Endothelial cell of umbilical vein (primary cell): ENCODE measurements at regions not wholly inside any gene's neighbourhood (a gene's known extent, or its start where the extent isn't known, plus 50 kb on each side); places are given as distances from the start of the nearest gene placed in this dataset.

ENCODE experiments used
- BruUV-seq: library from RNA; stranded (reverse); fragments of 400-500 nt; replicated peaks from 2 replicates; lab custom pipeline; 2021; lab: Mats Ljungman, UMichigan
- CTCF ChIA-PET: fragments of 300-600, 350-600 bp; sonication (Branson Sonifier 250); formaldehyde crosslinking; loops from one replicate; lab custom pipeline; 2021; ENCODE audit warnings: antibody characterized with exemption, inconsistent platforms; lab: Charles Lee
- POLR2A ChIA-PET: fragments of 300-600, 350-600 bp; sonication (Branson Sonifier 250); formaldehyde crosslinking; loops from one replicate; lab custom pipeline; 2021; ENCODE audit warnings: antibody characterized with exemption, inconsistent platforms; lab: Charles Lee
- DNase-seq: peaks from one replicate; pipeline ENCODE4 v3.0.0-alpha.2; 2011; ENCODE audit warnings: low read depth, low spot score
- FAIRE-seq: peaks from 2 replicates; lab custom pipeline; 2011; peaks lifted over from hg19 to GRCh38; lab: Jason Lieb, UNC
- H2AFZ ChIP-seq: 2 replicates; pipeline ENCODE4 v1.6.0; 2012; ENCODE audit warnings: low read depth, low read length, control low read depth, inconsistent platforms
- H3K27ac ChIP-seq: 2 replicates; pipeline ENCODE4 v1.5.1; 2011; ENCODE audit warnings: low read depth, mild to moderate bottlenecking, control low read depth, low read length, moderate library complexity; ENCODE audit not compliant: insufficient read depth
- H3K27me3 ChIP-seq, 2 experiments: 2 replicates each; pipeline versions ENCODE4 v1.6.0 to v1.6.1; 2011; ENCODE audit warnings: low read length in 2 of 2, mixed read lengths in 1 of 2; ENCODE audit not compliant: control insufficient read depth in 2 of 2, insufficient read depth in 2 of 2
- H3K36me3 ChIP-seq, 2 experiments: 2 replicates in 1 of 2; 3 replicates in 1 of 2; pipeline ENCODE4 v1.5.1; 2011; ENCODE audit warnings: low read length in 2 of 2, mild to moderate bottlenecking in 1 of 2, moderate library complexity in 1 of 2; ENCODE audit not compliant: control insufficient read depth in 2 of 2, insufficient read depth in 2 of 2; ENCODE audit errors: extremely low read depth in 1 of 2
- H3K4me1 ChIP-seq: 3 replicates; pipeline ENCODE4 v1.5.1; 2011; ENCODE audit warnings: mild to moderate bottlenecking, low read length; ENCODE audit not compliant: control insufficient read depth, insufficient read depth; ENCODE audit errors: extremely low read depth
- H3K4me2 ChIP-seq: 2 replicates; pipeline ENCODE4 v1.6.1; 2011; ENCODE audit warnings: low read length, control low read depth, mixed read lengths; ENCODE audit not compliant: insufficient read depth
- H3K4me3 ChIP-seq, 3 experiments: fragments of 200-600 bp in 1 of 3; sonication (generic), shearing (Covaris generic) in 1 of 3; replicated peaks in 1 of 3; 2 replicates each; pipeline ENCODE4 v1.5.1; 2011 to 2016; ENCODE audit warnings: control low read depth in 3 of 3, low read length in 3 of 3, mild to moderate bottlenecking in 2 of 3, inconsistent platforms in 1 of 3, low read depth in 1 of 3, moderate library complexity in 1 of 3; ENCODE audit not compliant: insufficient read depth in 1 of 3
- H3K79me2 ChIP-seq: 2 replicates; pipeline ENCODE4 v1.6.0; 2012; ENCODE audit warnings: low read length, inconsistent platforms; ENCODE audit not compliant: control insufficient read depth, insufficient read depth
- H3K9ac ChIP-seq: replicated peaks from 2 replicates; pipeline ENCODE3; 2011; ENCODE audit warnings: low read length, control low read depth; ENCODE audit not compliant: insufficient read depth; ENCODE audit errors: extremely low read depth
- H3K9me1 ChIP-seq: replicated peaks from 3 replicates; pipeline ENCODE4 v1.6.0; 2011; ENCODE audit warnings: mild to moderate bottlenecking, low read length; ENCODE audit not compliant: control insufficient read depth, insufficient read depth; ENCODE audit errors: extremely low read depth
- H3K9me3 ChIP-seq: replicated peaks from 2 replicates; pipeline ENCODE4 v1.5.1; 2012; ENCODE audit warnings: low read length, inconsistent platforms; ENCODE audit not compliant: control insufficient read depth, insufficient read depth
- H4K20me1 ChIP-seq: replicated peaks from 2 replicates; pipeline ENCODE3; 2011; ENCODE audit warnings: mild to moderate bottlenecking, low read length; ENCODE audit not compliant: control insufficient read depth, insufficient read depth; ENCODE audit errors: extremely low read depth
- EZH2 ChIP-seq: IDR thresholded peaks from 2 replicates; pipeline ENCODE4 v1.6.1; 2012; ENCODE audit warnings: borderline replicate concordance, low read depth, mild to moderate bottlenecking, moderate library complexity, low read length, inconsistent platforms; ENCODE audit not compliant: severe bottlenecking
- FOS ChIP-seq: IDR thresholded peaks from 2 replicates; pipeline ENCODE4 v1.6.1; 2011; ENCODE audit warnings: mild to moderate bottlenecking, low read length, moderate library complexity, borderline replicate concordance; ENCODE audit not compliant: insufficient read depth
- GATA2 ChIP-seq: IDR thresholded peaks from 2 replicates; pipeline ENCODE4 v1.7.0; 2011; ENCODE audit warnings: low read depth, mild to moderate bottlenecking, moderate library complexity, mixed read lengths, low read length; ENCODE audit not compliant: insufficient read length, insufficient read depth
- JUN ChIP-seq: IDR thresholded peaks from 2 replicates; pipeline ENCODE4 v1.6.1; 2011; ENCODE audit warnings: borderline replicate concordance, low read depth; ENCODE audit not compliant: insufficient read length, insufficient read depth
- MYC ChIP-seq: IDR thresholded peaks from one replicate; pipeline ENCODE4 v1.6.1; 2011; ENCODE audit warnings: mild to moderate bottlenecking, low read depth, low read length
- POLR2A ChIP-seq: IDR thresholded peaks from 2 replicates; pipeline ENCODE4 v1.6.1; 2012; ENCODE audit warnings: low read depth, mild to moderate bottlenecking, control low read depth, low read length
- POLR2AphosphoS5 ChIP-seq: IDR thresholded peaks from 2 replicates; pipeline ENCODE4 v1.6.1; 2012; ENCODE audit warnings: low read depth, mild to moderate bottlenecking, control low read depth, low read length, moderate library complexity; ENCODE audit not compliant: insufficient read depth
- dilution Hi-C: fragments of 300-500 bp; cut with MboI; formaldehyde crosslinking; loops from one replicate; pipeline ENCODE4 v1.15.0; 2019; ENCODE audit warnings: low sequenced_read_pairs; ENCODE audit not compliant: extremely low pct_ligation_motif_present
- intact Hi-C: fragments of 100-400 bp; cut with micrococcal nuclease; formaldehyde crosslinking; loops from one replicate; pipeline ENCODE4 v1.10.0; 2022
- TF ChIP-seq, protein P1 (sequence below): IDR thresholded peaks from 2 replicates; pipeline ENCODE4 v1.6.1; 2011; ENCODE audit not compliant: insufficient read depth, insufficient read length
- TF ChIP-seq, protein P2 (sequence below), 2 donors: IDR thresholded peaks; 1 replicate in 1 of 2; 2 replicates in 1 of 2; pipeline ENCODE4 v1.5.1; 2011; ENCODE audit warnings: low read length in 2 of 2, mild to moderate bottlenecking in 2 of 2, moderate library complexity in 2 of 2, control low read depth in 1 of 2, inconsistent platforms in 1 of 2, low read depth in 1 of 2; ENCODE audit not compliant: insufficient read depth in 1 of 2; ENCODE audit errors: extremely low read depth in 1 of 2

- no peaks in the 10 kb centered on the region for H3K9me3 ChIP-seq
- H3K4me1 ChIP-seq: no peaks in the 10 kb centered on the region
- TF ChIP-seq JUN: no peak
- TF ChIP-seq, protein P1, sequence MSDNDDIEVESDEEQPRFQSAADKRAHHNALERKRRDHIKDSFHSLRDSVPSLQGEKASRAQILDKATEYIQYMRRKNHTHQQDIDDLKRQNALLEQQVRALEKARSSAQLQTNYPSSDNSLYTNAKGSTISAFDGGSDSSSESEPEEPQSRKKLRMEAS: no peak
- TF ChIP-seq FOS: no peak
- H4K20me1 ChIP-seq: no peaks in the 10 kb centered on the region
- H3K27ac ChIP-seq: no peak overlapping the region
- DNase-seq (no peak), FAIRE-seq (no peak)
- dilution Hi-C loops: no loop called here
- no peaks in the 10 kb centered on the region for H3K79me2 ChIP-seq
- no peak overlapping the region for H2AFZ ChIP-seq
- intact Hi-C loops: no loop called here
- CTCF ChIA-PET: interaction anchor here (0.8 to 2.8 kb wide), 2 partner anchors 17 to 23 kb away, joined by 4 to 10 read pairs; no protein-coding TSS in a partner anchor
- H3K36me3 ChIP-seq: no peaks in the 10 kb centered on the region
- H3K27me3 ChIP-seq: no peaks in the 10 kb centered on the region
- no peak overlapping the region for H3K4me3 ChIP-seq
- BruUV-seq: no TSS peak
- POLR2A ChIA-PET: no interaction called here
- no peak overlapping the region for H3K4me2 ChIP-seq
- H3K9ac ChIP-seq: no peak overlapping the region
- no peaks in the 10 kb centered on the region for H3K9me1 ChIP-seq
Measured at GRCh38 chr12:88969127-88969526, 383.2 kb downstream of the DUSP6 start.

GRCh38 chr12:88960213-88960878 lies 380.1 kb upstream of the KITLG start:
- dilution Hi-C loops: no loop called here
- H3K79me2 ChIP-seq: no peaks in the 10 kb centered on the region
- DNase-seq: peak; percentile 84
- no peaks in the 10 kb centered on the region for H4K20me1 ChIP-seq
- no peak overlapping the region for H2AFZ ChIP-seq
- no peak overlapping the region for H3K4me3 ChIP-seq
- no peaks in the 10 kb centered on the region for H3K27me3 ChIP-seq
- POLR2A ChIA-PET: interaction anchor here (0.9 kb wide), 1 partner anchor 8 kb away, joined by 4 read pairs; no protein-coding TSS in a partner anchor
- TF ChIP-seq GATA2 (peak; percentile 68), POLR2A (no peak), MYC (no peak), EZH2 (no peak), FOS (peak; percentile 70), JUN (peak; percentile 89), POLR2AphosphoS5 (peak; percentile 50)
- TF ChIP-seq, protein P1: no peak
- TF ChIP-seq, protein P2, sequence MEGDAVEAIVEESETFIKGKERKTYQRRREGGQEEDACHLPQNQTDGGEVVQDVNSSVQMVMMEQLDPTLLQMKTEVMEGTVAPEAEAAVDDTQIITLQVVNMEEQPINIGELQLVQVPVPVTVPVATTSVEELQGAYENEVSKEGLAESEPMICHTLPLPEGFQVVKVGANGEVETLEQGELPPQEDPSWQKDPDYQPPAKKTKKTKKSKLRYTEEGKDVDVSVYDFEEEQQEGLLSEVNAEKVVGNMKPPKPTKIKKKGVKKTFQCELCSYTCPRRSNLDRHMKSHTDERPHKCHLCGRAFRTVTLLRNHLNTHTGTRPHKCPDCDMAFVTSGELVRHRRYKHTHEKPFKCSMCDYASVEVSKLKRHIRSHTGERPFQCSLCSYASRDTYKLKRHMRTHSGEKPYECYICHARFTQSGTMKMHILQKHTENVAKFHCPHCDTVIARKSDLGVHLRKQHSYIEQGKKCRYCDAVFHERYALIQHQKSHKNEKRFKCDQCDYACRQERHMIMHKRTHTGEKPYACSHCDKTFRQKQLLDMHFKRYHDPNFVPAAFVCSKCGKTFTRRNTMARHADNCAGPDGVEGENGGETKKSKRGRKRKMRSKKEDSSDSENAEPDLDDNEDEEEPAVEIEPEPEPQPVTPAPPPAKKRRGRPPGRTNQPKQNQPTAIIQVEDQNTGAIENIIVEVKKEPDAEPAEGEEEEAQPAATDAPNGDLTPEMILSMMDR (IDR thresholded peaks at IDR 0.05; ENCODE audit: extremely low read depth in 1 of 2, insufficient read depth in 1 of 2, low read depth in 1 of 2, low read length in 2 of 2): no peak
- H3K36me3 ChIP-seq: no peaks in the 10 kb centered on the region
- H3K4me2 ChIP-seq: peak overlapping the region; percentile 57
- no peak overlapping the region for H3K9ac ChIP-seq
- peak overlapping the region; percentile 60 for H3K27ac ChIP-seq
- CTCF ChIA-PET: interaction anchor here (1.2 to 1.9 kb wide), 4 partner anchors 9 to 62 kb away, joined by 5 to 8 read pairs (median 6); no protein-coding TSS in a partner anchor
- intact Hi-C loops: loop anchor here (1.0 to 2.0 kb wide), 3 partner anchors 14 to 63 kb away; no protein-coding TSS in a partner anchor
- no peaks in the 10 kb centered on the region for H3K9me3 ChIP-seq
- BruUV-seq: TSS peak; percentile 93
- peak; percentile 67 for FAIRE-seq
- no peaks in the 10 kb centered on the region for H3K9me1 ChIP-seq
- peaks cover 14% of the 10 kb centered on the region for H3K4me1 ChIP-seq
